A549 (cell line): ENCODE measurements at regions not wholly inside any gene's neighbourhood (a gene's known extent, or its start where the extent isn't known, plus 50 kb on each side); places are given as distances from the start of the nearest gene placed in this dataset.

Source experiments
- ATAC-seq, 2 experiments: fragments of 200-7000 bp in 1 of 2; fragments of >200 bp in 1 of 2; cut with Nextera tagmentation in 1 of 2; cut with Tn5 transposase in 1 of 2; 3 replicates each; pipeline versions ENCODE4 v1.8.0 to v1.9.1; 2018 to 2020; ENCODE audit warnings: mild to moderate bottlenecking in 1 of 2, moderate library complexity in 1 of 2
- CTCF ChIA-PET: fragments of 300-600 bp; sonication (Branson Sonifier 250); formaldehyde crosslinking; extraction: SDS; loops from one replicate; lab custom pipeline; 2021; ENCODE audit warnings: antibody characterized with exemption, inconsistent platforms; lab: Yijun Ruan, JAX
- POLR2A ChIA-PET: fragments of 350-600 bp; formaldehyde crosslinking; extraction: SDS; loops from one replicate; lab custom pipeline; 2021; ENCODE audit warnings: antibody characterized with exemption, inconsistent platforms; lab: Yijun Ruan, JAX
- DNase-seq, 2 experiments: peaks; one replicate each; pipeline versions ENCODE4 v3.0.0 to v3.0.0-alpha.2; 2011 to 2016; ENCODE audit warnings: low read depth in 1 of 2, low spot score in 1 of 2
- FAIRE-seq: peaks from 2 replicates; lab custom pipeline; 2011; peaks lifted over from hg19 to GRCh38; lab: Jason Lieb, UNC
- H3K27ac ChIP-seq, 2 experiments: fragments of >200 bp; sonication (Bioruptor Twin); formaldehyde crosslinking; 3 replicates each; pipeline ENCODE4 v1.5.1; 2016 to 2017
- H3K4me1 ChIP-seq: fragments of >200 bp; sonication (Bioruptor Twin); formaldehyde crosslinking; 3 replicates; pipeline ENCODE4 v1.6.1; 2016
- H3K4me2 ChIP-seq: fragments of >200 bp; sonication (Bioruptor Twin); formaldehyde crosslinking; 3 replicates; pipeline ENCODE4 v1.6.1; 2016
- H3K4me3 ChIP-seq: fragments of >200 bp; sonication (Bioruptor Twin); formaldehyde crosslinking; 3 replicates; pipeline ENCODE4 v1.5.1; 2016
- H3K9me3 ChIP-seq: fragments of >200 bp; sonication (Bioruptor Twin); formaldehyde crosslinking; 3 replicates; pipeline ENCODE4 v1.6.1; 2016
- BHLHE40 ChIP-seq: IDR thresholded peaks from 2 replicates; pipeline ENCODE4 v1.6.1; 2012; ENCODE audit warnings: low read depth, low read length, inconsistent platforms
- CBX2 ChIP-seq: fragments of 200-600 bp; sonication (generic); IDR thresholded peaks from 2 replicates; pipeline ENCODE4 v1.6.1; 2016; ENCODE audit warnings: low read depth, mild to moderate bottlenecking, borderline replicate concordance
- CHD2 ChIP-seq: fragments of 150-350 bp; IDR thresholded peaks from 2 replicates; pipeline ENCODE4 v1.6.1; 2014; ENCODE audit warnings: low read length; ENCODE audit not compliant: partially characterized antibody
- EHMT2 ChIP-seq: fragments of 200-600 bp; sonication (generic); IDR thresholded peaks from 2 replicates; pipeline ENCODE4 v1.6.1; 2016; ENCODE audit warnings: antibody characterized with exemption, low read depth, mild to moderate bottlenecking, moderate library complexity
- GATA3 ChIP-seq: IDR thresholded peaks from 2 replicates; pipeline ENCODE4 v1.6.1; 2012; ENCODE audit warnings: borderline replicate concordance
- HOXB13 ChIP-seq: fragments of 250-450 bp; sonication (Bioruptor Pico); IDR thresholded peaks from 2 replicates; pipeline ENCODE4 v1.5.0; 2020; ENCODE audit warnings: low read depth, mild to moderate bottlenecking, moderate library complexity
- JUNB ChIP-seq: fragments of >200 bp; sonication (Bioruptor Twin); formaldehyde crosslinking; IDR thresholded peaks from 2 replicates; pipeline ENCODE4 v1.6.1; 2016
- KDM5A ChIP-seq: fragments of 200-600 bp; sonication (generic); IDR thresholded peaks from 2 replicates; pipeline ENCODE4 v1.6.1; 2016; ENCODE audit warnings: antibody characterized with exemption, mild to moderate bottlenecking
- MAFK ChIP-seq: fragments of 450-650 bp; IDR thresholded peaks from 2 replicates; pipeline ENCODE4 v1.6.1; 2014; ENCODE audit not compliant: partially characterized antibody
- NPAS2 ChIP-seq: fragments of 250-450 bp; sonication (Bioruptor Pico); IDR thresholded peaks from 2 replicates; pipeline ENCODE4 v1.8.0; 2022; ENCODE audit warnings: mild to moderate bottlenecking, moderate library complexity, borderline replicate concordance
- PBX3 ChIP-seq: IDR thresholded peaks from 2 replicates; pipeline ENCODE4 v1.6.1; 2012
- POLR2AphosphoS2 ChIP-seq: conservative IDR thresholded peaks from 2 replicates; pipeline ENCODE4 v1.6.1; 2012; ENCODE audit warnings: low read length, improper control_type of control experiment, inconsistent platforms
- RAD21 ChIP-seq, 2 experiments: fragments of >200 bp in 1 of 2; sonication (Bioruptor Twin) in 1 of 2; formaldehyde crosslinking in 1 of 2; IDR thresholded peaks in 1 of 2; conservative IDR thresholded peaks in 1 of 2; 2 replicates in 1 of 2; 3 replicates in 1 of 2; pipeline ENCODE4 v1.6.1; 2012 to 2018; ENCODE audit warnings: inconsistent platforms in 1 of 2
- RCOR1 ChIP-seq: fragments of 150-350 bp; IDR thresholded peaks from 2 replicates; pipeline ENCODE4 v1.6.1; 2014; ENCODE audit warnings: antibody characterized with exemption, low read length, low read depth
- RFX5 ChIP-seq: fragments of 450-650 bp; IDR thresholded peaks from 2 replicates; pipeline ENCODE4 v1.7.1; 2014; ENCODE audit warnings: antibody characterized with exemption, mild to moderate bottlenecking, moderate library complexity
- RNF2 ChIP-seq: fragments of 200-600 bp; sonication (generic); IDR thresholded peaks from 2 replicates; pipeline ENCODE4 v1.6.1; 2016; ENCODE audit warnings: low read depth, mild to moderate bottlenecking, antibody characterized with exemption, moderate library complexity, borderline replicate concordance
- ZNF302 ChIP-seq: fragments of 250-450 bp; sonication (Bioruptor Pico); IDR thresholded peaks from 2 replicates; pipeline ENCODE4 v1.9.0; 2021; ENCODE audit warnings: inconsistent platforms, mild to moderate bottlenecking, moderate library complexity
- ZSCAN20 ChIP-seq: fragments of 250-450 bp; sonication (Bioruptor Pico); IDR thresholded peaks from 2 replicates; pipeline ENCODE4 v1.8.0; 2022; ENCODE audit warnings: mild to moderate bottlenecking, moderate library complexity
- WGBS: methylation state at CpG from one replicate; pipeline ENCODE4 v1.1.6; 2017; ENCODE audit errors: missing lambda C conversion rate; 5-methylcytosine and 5-hydroxymethylcytosine counted together
- TF ChIP-seq, protein P1 (sequence below): IDR thresholded peaks from 2 replicates; pipeline ENCODE4 v1.6.1; 2012; ENCODE audit warnings: low read depth, borderline replicate concordance
- TF ChIP-seq, protein P2 (sequence below): fragments of 200-600 bp; sonication (generic); IDR thresholded peaks from 2 replicates; pipeline ENCODE4 v1.6.1; 2016; ENCODE audit warnings: antibody characterized with exemption, mild to moderate bottlenecking, moderate library complexity

DNA sequence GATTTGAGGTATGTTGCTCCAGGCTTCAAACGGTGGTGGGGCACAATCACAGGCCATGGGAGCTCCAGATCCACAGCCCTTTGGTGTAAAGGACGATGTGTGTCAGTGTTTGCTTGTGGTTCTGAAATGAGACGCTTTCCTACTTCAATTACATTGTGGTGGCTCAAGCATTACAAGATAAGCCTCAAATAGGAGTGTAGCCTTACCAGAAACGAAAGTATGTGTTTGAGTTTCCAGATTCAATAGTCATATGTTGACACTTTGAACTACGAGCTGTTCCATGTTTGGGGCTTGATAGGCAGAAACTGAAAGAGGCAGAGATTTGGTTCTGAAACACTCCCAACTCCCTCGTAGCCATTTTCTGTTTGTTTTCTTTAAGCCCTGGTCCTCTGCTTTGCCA is 187.1 kb downstream of the MYLK4 start:
- H3K4me2 ChIP-seq, result no peak overlapping the region
- no peak for FAIRE-seq
- no peak overlapping the region for H3K27ac ChIP-seq
- H3K4me1 ChIP-seq, result no peaks in the 10 kb centered on the region
- no peak for TF ChIP-seq CHD2
- ChIA-PET POLR2A (no interaction called here), CTCF (no interaction called here)
- DNase-seq, result no peak
- no peak overlapping the region for H3K4me3 ChIP-seq
- no peaks in the 10 kb centered on the region for H3K9me3 ChIP-seq
- 45% methylated on average over 6 of the region's 6 CpGs for WGBS
- no peak for ATAC-seq

DNA sequence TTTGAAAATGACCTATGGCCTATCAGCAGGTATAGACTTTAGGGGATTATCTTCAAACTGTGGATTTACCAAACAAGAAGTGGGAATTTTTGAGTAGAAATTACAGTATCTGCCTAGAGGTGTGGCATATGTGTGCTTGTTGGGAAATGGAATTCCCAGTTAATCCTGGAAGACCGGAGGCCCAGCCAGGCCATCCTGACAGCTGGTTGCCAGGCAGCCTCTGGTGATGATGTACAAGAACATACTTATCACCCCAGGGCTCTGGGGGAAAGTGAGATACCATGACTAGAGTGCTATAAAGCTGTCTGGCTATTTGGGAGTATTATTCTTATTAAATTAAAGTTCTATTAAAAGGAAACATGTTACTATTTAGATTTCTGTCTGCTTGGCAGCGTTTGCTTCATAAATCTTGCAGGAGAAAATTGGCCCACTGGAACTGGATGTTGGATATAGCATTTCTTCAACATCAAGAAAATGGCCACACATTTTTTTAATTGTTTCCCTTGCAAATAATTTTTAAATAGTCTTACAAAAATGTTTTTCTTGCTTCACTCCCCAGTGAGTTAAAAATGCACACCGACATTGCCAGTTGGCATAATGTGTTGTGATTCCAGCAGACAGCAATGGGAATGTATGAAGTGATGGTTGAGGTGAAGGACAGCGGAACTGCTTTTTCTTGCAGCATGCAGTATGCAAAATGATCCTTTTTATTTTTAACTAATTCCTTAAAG is 187.8 kb downstream of the MYLK4 start:
- H3K9me3 ChIP-seq, result no peaks in the 10 kb centered on the region
- no peak overlapping the region for H3K27ac ChIP-seq
- DNase-seq (no peak), ATAC-seq (no peak), FAIRE-seq (no peak)
- ChIA-PET CTCF (no interaction called here), POLR2A (no interaction called here)
- no peak overlapping the region for H3K4me3 ChIP-seq
- H3K4me1 ChIP-seq, result no peaks in the 10 kb centered on the region
- TF ChIP-seq ZNF302 (CRISPR knock-in tag) (no peak), RFX5 (no peak), RNF2 (no peak), RAD21 (conservative IDR thresholded peaks at IDR 0.05 in 1 of 2, IDR thresholded peaks at IDR 0.05 in 1 of 2) (no peak), NPAS2 (CRISPR knock-in tag) (no peak), HOXB13 (no peak), PBX3 (no peak), BHLHE40 (no peak), RCOR1 (no peak), POLR2AphosphoS2 (no peak), CBX2 (no peak), JUNB (no peak), MAFK (no peak), KDM5A (no peak), CHD2 (no peak), EHMT2 (no peak), ZSCAN20 (CRISPR knock-in tag) (no peak), GATA3 (no peak)
- TF ChIP-seq, protein P1, sequence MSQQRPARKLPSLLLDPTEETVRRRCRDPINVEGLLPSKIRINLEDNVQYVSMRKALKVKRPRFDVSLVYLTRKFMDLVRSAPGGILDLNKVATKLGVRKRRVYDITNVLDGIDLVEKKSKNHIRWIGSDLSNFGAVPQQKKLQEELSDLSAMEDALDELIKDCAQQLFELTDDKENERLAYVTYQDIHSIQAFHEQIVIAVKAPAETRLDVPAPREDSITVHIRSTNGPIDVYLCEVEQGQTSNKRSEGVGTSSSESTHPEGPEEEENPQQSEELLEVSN, result no peak
- TF ChIP-seq, protein P2, sequence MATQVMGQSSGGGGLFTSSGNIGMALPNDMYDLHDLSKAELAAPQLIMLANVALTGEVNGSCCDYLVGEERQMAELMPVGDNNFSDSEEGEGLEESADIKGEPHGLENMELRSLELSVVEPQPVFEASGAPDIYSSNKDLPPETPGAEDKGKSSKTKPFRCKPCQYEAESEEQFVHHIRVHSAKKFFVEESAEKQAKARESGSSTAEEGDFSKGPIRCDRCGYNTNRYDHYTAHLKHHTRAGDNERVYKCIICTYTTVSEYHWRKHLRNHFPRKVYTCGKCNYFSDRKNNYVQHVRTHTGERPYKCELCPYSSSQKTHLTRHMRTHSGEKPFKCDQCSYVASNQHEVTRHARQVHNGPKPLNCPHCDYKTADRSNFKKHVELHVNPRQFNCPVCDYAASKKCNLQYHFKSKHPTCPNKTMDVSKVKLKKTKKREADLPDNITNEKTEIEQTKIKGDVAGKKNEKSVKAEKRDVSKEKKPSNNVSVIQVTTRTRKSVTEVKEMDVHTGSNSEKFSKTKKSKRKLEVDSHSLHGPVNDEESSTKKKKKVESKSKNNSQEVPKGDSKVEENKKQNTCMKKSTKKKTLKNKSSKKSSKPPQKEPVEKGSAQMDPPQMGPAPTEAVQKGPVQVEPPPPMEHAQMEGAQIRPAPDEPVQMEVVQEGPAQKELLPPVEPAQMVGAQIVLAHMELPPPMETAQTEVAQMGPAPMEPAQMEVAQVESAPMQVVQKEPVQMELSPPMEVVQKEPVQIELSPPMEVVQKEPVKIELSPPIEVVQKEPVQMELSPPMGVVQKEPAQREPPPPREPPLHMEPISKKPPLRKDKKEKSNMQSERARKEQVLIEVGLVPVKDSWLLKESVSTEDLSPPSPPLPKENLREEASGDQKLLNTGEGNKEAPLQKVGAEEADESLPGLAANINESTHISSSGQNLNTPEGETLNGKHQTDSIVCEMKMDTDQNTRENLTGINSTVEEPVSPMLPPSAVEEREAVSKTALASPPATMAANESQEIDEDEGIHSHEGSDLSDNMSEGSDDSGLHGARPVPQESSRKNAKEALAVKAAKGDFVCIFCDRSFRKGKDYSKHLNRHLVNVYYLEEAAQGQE, result no peak
- no peak overlapping the region for H3K4me2 ChIP-seq
- WGBS, result 83% methylated on average over 4 of the region's 4 CpGs
